Chondrocyte (in vitro differentiated cells): ENCODE measurements at regions not wholly inside any gene's neighbourhood (a gene's known extent, or its start where the extent isn't known, plus 50 kb on each side); places are given as distances from the start of the nearest gene placed in this dataset.

Source experiments
- DNase-seq: peaks from one replicate; pipeline ENCODE4 v3.0.0; 2021; ENCODE audit warnings: mixed read lengths, low spot score
- H3K27ac Mint-ChIP-seq: one replicate; pipeline ENCODE4 v1.8.0; 2021; ENCODE audit warnings: mild to moderate bottlenecking, moderate library complexity, mixed read lengths; ENCODE audit not compliant: unreplicated experiment
- H3K27me3 Mint-ChIP-seq: 2 replicates; pipeline ENCODE4 v1.8.0; 2021; ENCODE audit warnings: low read depth, mixed read lengths
- H3K36me3 Mint-ChIP-seq: 2 replicates; pipeline ENCODE4 v1.8.0; 2021; ENCODE audit warnings: low read depth, mixed read lengths
- H3K4me1 Mint-ChIP-seq: 2 replicates; pipeline ENCODE4 v1.8.0; 2021; ENCODE audit warnings: low read depth, mild to moderate bottlenecking, mixed read lengths
- H3K4me3 Mint-ChIP-seq: one replicate; pipeline ENCODE4 v1.8.0; 2021; ENCODE audit warnings: mild to moderate bottlenecking, moderate library complexity, mixed read lengths; ENCODE audit not compliant: unreplicated experiment
- H3K9me3 Mint-ChIP-seq: 2 replicates; pipeline ENCODE4 v1.8.0; 2021; ENCODE audit warnings: low read depth, mixed read lengths
- CTCF ChIP-seq: fragments of 200-600 bp; sonication (generic); IDR thresholded peaks from 2 replicates; pipeline ENCODE4 v1.5.0; 2021; ENCODE audit warnings: antibody characterized with exemption, mild to moderate bottlenecking, moderate library complexity

GRCh38 chr2:9123069-9123468 is 83.5 kb upstream of the ASAP2 start:
- TF ChIP-seq CTCF: no peak
- DNase-seq: no peak
- Mint-ChIP-seq H3K4me3 (no peak overlapping the region), H3K27ac (no peak overlapping the region), H3K4me1 (no peaks in the 10 kb centered on the region), H3K36me3 (peaks cover 4% of the 10 kb centered on the region), H3K27me3 (no peaks in the 10 kb centered on the region), H3K9me3 (peaks cover 10% of the 10 kb centered on the region)

GRCh38 chr2:9122367-9122766 is 84.2 kb upstream of the ASAP2 start:
- no peak overlapping the region for H3K27ac Mint-ChIP-seq
- no peaks in the 10 kb centered on the region for H3K27me3 Mint-ChIP-seq
- H3K36me3 Mint-ChIP-seq: peaks cover 4% of the 10 kb centered on the region
- H3K9me3 Mint-ChIP-seq: peaks cover 10% of the 10 kb centered on the region
- TF ChIP-seq CTCF: no peak
- H3K4me1 Mint-ChIP-seq: no peaks in the 10 kb centered on the region
- no peak for DNase-seq
- H3K4me3 Mint-ChIP-seq: no peak overlapping the region

GRCh38 chr2:9118383-9118960 is 88.1 kb upstream of the ASAP2 start:
- Mint-ChIP-seq H3K4me3 (no peak overlapping the region), H3K36me3 (peaks cover 2% of the 10 kb centered on the region), H3K27me3 (no peaks in the 10 kb centered on the region), H3K4me1 (no peaks in the 10 kb centered on the region), H3K9me3 (peaks cover 3% of the 10 kb centered on the region), H3K27ac (no peak overlapping the region)
- no peak for TF ChIP-seq CTCF
- no peak for DNase-seq

- Mint-ChIP-seq H3K4me3 (no peak overlapping the region), H3K27me3 (no peaks in the 10 kb centered on the region), H3K4me1 (peaks cover 24% of the 10 kb centered on the region), H3K27ac (no peak overlapping the region), H3K9me3 (no peaks in the 10 kb centered on the region), H3K36me3 (no peaks in the 10 kb centered on the region)
- no peak for DNase-seq
- no peak for TF ChIP-seq CTCF
Measured at GRCh38 chr2:9115229-9115628, 91.4 kb upstream of the ASAP2 start.

GRCh38 chr2:9114458-9114857 is 92.2 kb upstream of the ASAP2 start:
- no peak for DNase-seq
- peak; percentile 53 for TF ChIP-seq CTCF
- no peaks in the 10 kb centered on the region for H3K9me3 Mint-ChIP-seq
- H3K4me3 Mint-ChIP-seq: no peak overlapping the region
- H3K4me1 Mint-ChIP-seq: peaks cover 24% of the 10 kb centered on the region
- H3K36me3 Mint-ChIP-seq: no peaks in the 10 kb centered on the region
- H3K27me3 Mint-ChIP-seq: no peaks in the 10 kb centered on the region
- no peak overlapping the region for H3K27ac Mint-ChIP-seq
